ENCODE measurements at regions not wholly inside any gene's neighbourhood (a gene's known extent, or its start where the extent isn't known, plus 50 kb on each side); places are given as distances from the start of the nearest gene placed in this dataset.

GRCh38 chr4:96037705-96038104, 197.8 kb downstream of the PDHA2 start:
- TF ChIP-seq, protein P1, sequence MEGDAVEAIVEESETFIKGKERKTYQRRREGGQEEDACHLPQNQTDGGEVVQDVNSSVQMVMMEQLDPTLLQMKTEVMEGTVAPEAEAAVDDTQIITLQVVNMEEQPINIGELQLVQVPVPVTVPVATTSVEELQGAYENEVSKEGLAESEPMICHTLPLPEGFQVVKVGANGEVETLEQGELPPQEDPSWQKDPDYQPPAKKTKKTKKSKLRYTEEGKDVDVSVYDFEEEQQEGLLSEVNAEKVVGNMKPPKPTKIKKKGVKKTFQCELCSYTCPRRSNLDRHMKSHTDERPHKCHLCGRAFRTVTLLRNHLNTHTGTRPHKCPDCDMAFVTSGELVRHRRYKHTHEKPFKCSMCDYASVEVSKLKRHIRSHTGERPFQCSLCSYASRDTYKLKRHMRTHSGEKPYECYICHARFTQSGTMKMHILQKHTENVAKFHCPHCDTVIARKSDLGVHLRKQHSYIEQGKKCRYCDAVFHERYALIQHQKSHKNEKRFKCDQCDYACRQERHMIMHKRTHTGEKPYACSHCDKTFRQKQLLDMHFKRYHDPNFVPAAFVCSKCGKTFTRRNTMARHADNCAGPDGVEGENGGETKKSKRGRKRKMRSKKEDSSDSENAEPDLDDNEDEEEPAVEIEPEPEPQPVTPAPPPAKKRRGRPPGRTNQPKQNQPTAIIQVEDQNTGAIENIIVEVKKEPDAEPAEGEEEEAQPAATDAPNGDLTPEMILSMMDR (IDR thresholded peaks at IDR 0.05; ENCODE audit: extremely low read depth, insufficient read depth, missing control alignments) = no peak
- in situ Hi-C loops (cut with MboI; ENCODE audit: low pct_unique_long_range_greater_than_20kb, low sequenced_read_pairs, unreplicated experiment) = no loop called here
- no peak for DNase-seq (ENCODE audit: low spot score)

DNA sequence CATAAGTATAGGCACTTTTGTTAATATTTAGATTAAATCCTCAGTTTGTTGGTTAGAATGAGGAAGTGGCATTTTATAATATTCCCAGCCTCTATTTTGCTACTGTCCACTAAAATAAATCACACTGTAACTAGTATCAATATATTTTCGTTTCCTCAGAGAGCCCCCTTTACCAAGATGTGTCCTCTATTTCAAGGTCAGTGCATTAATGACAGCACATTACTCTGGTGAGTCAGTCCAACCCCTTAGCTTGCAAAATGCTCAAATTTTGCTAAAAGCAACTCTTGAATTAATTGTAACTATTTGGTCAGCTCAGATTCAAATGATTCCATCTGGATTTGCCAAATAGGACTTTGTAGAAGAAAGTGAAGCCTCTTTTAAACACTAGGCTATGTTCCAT, 199.3 kb downstream of the PDHA2 start:
- TF ChIP-seq, protein P1 (IDR thresholded peaks at IDR 0.05; ENCODE audit: extremely low read depth, insufficient read depth, missing control alignments) = no peak
- DNase-seq (ENCODE audit: low spot score) = no peak
- in situ Hi-C loops (cut with MboI; ENCODE audit: low pct_unique_long_range_greater_than_20kb, low sequenced_read_pairs, unreplicated experiment) = no loop called here

GRCh38 chr4:96039803-96040436, 200.0 kb downstream of the PDHA2 start:
- DNase-seq (ENCODE audit: low spot score) = no peak
- TF ChIP-seq, protein P1 (IDR thresholded peaks at IDR 0.05; ENCODE audit: extremely low read depth, insufficient read depth, missing control alignments) = no peak
- in situ Hi-C loops (cut with MboI; ENCODE audit: low pct_unique_long_range_greater_than_20kb, low sequenced_read_pairs, unreplicated experiment) = no loop called here

DNA sequence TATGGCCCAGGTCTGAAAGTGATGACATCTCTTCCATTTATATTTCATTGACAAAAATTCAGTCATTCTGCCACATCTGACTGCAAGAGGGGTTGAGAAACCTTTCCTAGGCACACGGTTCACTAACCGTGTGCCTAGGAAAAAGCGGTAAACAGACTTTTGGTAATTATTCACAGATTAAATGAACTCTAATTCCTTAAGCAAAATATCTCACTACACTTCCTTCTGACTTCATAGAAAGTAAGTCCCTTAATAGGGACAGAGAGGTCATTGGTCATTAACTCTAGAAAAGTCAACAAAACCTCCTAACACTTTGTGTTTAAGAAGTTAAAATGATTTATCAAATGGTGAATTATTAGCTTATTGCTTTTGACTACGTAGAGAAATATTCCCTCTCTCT, 205.1 kb downstream of the PDHA2 start:
- no peak for DNase-seq (ENCODE audit: low spot score)
- in situ Hi-C loops (cut with MboI; ENCODE audit: low pct_unique_long_range_greater_than_20kb, low sequenced_read_pairs, unreplicated experiment) = no loop called here
- TF ChIP-seq, protein P1 (IDR thresholded peaks at IDR 0.05; ENCODE audit: extremely low read depth, insufficient read depth, missing control alignments) = no peak

- in situ Hi-C loops (cut with MboI; ENCODE audit: low pct_unique_long_range_greater_than_20kb, low sequenced_read_pairs, unreplicated experiment) = no loop called here
- TF ChIP-seq, protein P1 (IDR thresholded peaks at IDR 0.05; ENCODE audit: extremely low read depth, insufficient read depth, missing control alignments) = no peak
- no peak for DNase-seq (ENCODE audit: low spot score)
Observed at GRCh38 chr4:96052827-96053226, 212.9 kb downstream of the PDHA2 start.

DNA sequence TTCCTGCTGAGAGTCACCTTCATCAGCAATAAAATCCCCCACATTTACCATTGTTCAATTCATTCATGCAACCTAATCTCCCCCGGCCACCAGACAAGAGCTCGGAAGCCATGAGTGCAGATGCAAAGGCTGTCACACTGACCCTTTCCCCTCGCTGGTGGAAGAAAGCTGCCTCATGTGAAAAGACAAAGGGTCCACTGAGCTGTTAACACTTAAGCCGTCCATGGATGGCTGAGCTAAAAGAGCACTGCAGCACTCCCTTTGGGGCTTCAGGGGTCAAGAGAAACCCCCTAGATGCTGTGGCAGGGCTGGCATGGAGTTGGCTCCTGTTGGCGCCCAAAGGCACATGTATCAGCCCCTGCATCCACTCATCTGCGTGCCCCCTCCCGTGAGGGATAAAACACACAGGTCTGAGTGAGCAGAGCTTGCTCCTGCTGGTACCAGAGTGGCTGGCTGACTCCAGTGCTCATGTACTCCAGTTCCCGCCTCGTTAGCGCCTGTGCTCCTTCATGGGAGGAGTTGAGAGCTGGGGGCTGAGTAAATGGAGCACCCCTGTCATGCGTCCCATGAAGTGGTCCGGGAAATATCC, 216.5 kb downstream of the PDHA2 start:
- TF ChIP-seq, protein P1 (IDR thresholded peaks at IDR 0.05; ENCODE audit: extremely low read depth, insufficient read depth, missing control alignments) = no peak
- in situ Hi-C loops (cut with MboI; ENCODE audit: low pct_unique_long_range_greater_than_20kb, low sequenced_read_pairs, unreplicated experiment) = no loop called here
- no peak for DNase-seq (ENCODE audit: low spot score)
